HG03342 (cell line): ENCODE measurements at regions not wholly inside any gene's neighbourhood (a gene's known extent, or its start where the extent isn't known, plus 50 kb on each side); places are given as distances from the start of the nearest gene placed in this dataset.
"Not testable (repeated sequence)": the region's sequence is repeated elsewhere in the genome, so short reads cannot be mapped to it uniquely, and the experiment has no call there.

Experiments used
- ATAC-seq: cut with Tn5 transposase; IDR thresholded peaks from one replicate; pipeline ENCODE4 v1.9.1; 2021; ENCODE audit warnings: mild to moderate bottlenecking, moderate library complexity; ENCODE audit not compliant: unreplicated experiment

GRCh38 chr1:223018534-223018933, 124.5 kb downstream of the TLR5 start:
- no peak for ATAC-seq

GRCh38 chr1:223019256-223019655, 123.8 kb downstream of the TLR5 start:
- ATAC-seq: no peak

GRCh38 chr1:223020770-223021169, 122.3 kb downstream of the TLR5 start:
- ATAC-seq: no peak

GRCh38 chr1:223022641-223023473, 120.2 kb downstream of the TLR5 start:
- ATAC-seq: no peak

- no peak for ATAC-seq
These were observed 119.2 kb downstream of the TLR5 start for GRCh38 chr1:223023863-223024262.

- ATAC-seq: not testable (repeated sequence)
These were observed 118.6 kb downstream of the TLR5 start for GRCh38 chr1:223024486-223024885.

- not testable (repeated sequence) for ATAC-seq
These were observed 117.8 kb downstream of the TLR5 start for GRCh38 chr1:223025190-223025734.

- ATAC-seq: not testable (repeated sequence)
These were observed 116.4 kb downstream of the TLR5 start for GRCh38 chr1:223026639-223027038.

GRCh38 chr1:223029985-223030769, 112.9 kb downstream of the TLR5 start:
- ATAC-seq: no peak

- no peak for ATAC-seq
These were observed 112.1 kb downstream of the TLR5 start for GRCh38 chr1:223030871-223031400.

- ATAC-seq: no peak
These were observed 111.1 kb downstream of the TLR5 start for GRCh38 chr1:223031733-223032601.

GRCh38 chr1:223033658-223034057, 109.4 kb downstream of the TLR5 start:
- ATAC-seq: no peak

- no peak for ATAC-seq
These were observed 108.7 kb downstream of the TLR5 start for GRCh38 chr1:223034270-223034798.

GRCh38 chr1:223035724-223036478, 107.1 kb downstream of the TLR5 start:
- no peak for ATAC-seq

GRCh38 chr1:223036479-223036845, 106.6 kb downstream of the TLR5 start:
- ATAC-seq: no peak

- no peak for ATAC-seq
These were observed 105.2 kb downstream of the TLR5 start for GRCh38 chr1:223037845-223038244.

GRCh38 chr1:223038288-223039006, 104.6 kb downstream of the TLR5 start:
- ATAC-seq: no peak

- ATAC-seq: no peak
These were observed 103.1 kb downstream of the TLR5 start for GRCh38 chr1:223039990-223040389.

GRCh38 chr1:223041481-223041880, 101.6 kb downstream of the TLR5 start:
- ATAC-seq: no peak
